HCT116 (cell line): ENCODE measurements at regions not wholly inside any gene's neighbourhood (a gene's known extent, or its start where the extent isn't known, plus 50 kb on each side); places are given as distances from the start of the nearest gene placed in this dataset.

Experiments
- ATAC-seq: fragments of 200-7000 bp; cut with Tn5 transposase; 2 replicates; pipeline ENCODE4 v1.9.1; 2020; ENCODE audit warnings: mild to moderate bottlenecking, moderate library complexity
- BruUV-seq: library from RNA; stranded (reverse); fragments of 400-500 nt; replicated peaks from 2 replicates; lab custom pipeline; 2021; lab: Mats Ljungman, UMichigan
- CTCF ChIA-PET: fragments of 300-600 bp; sonication (Branson Sonifier 250); formaldehyde crosslinking; loops from one replicate; lab custom pipeline; 2021; ENCODE audit warnings: antibody characterized with exemption; lab: Charles Lee
- POLR2A ChIA-PET: fragments of 300-600, 350-600 bp; sonication (Branson Sonifier 250); formaldehyde crosslinking; loops from one replicate; lab custom pipeline; 2021; ENCODE audit warnings: antibody characterized with exemption; lab: Charles Lee
- RAD21 ChIA-PET, 2 experiments: fragments of 300-600 bp; sonication (Branson Sonifier 250); formaldehyde crosslinking; loops; one replicate each; lab custom pipeline; 2023; ENCODE audit warnings: low total read pairs in 2 of 2; ENCODE audit not compliant: uncharacterized antibody in 2 of 2, unreplicated experiment in 2 of 2, low non-redundant PET in 1 of 2; lab: Charles Lee
- DNase-seq: peaks from one replicate; pipeline ENCODE4 v3.0.0-alpha.2; 2010; ENCODE audit warnings: low read depth, low spot score
- H2AFZ ChIP-seq: fragments of 200-600 bp; shearing (Covaris generic), sonication (generic); 2 replicates; pipeline ENCODE4 v1.6.1; 2017; ENCODE audit warnings: low read depth, mixed run types, mixed read lengths, antibody characterized with exemption, low read length; ENCODE audit not compliant: poor library complexity, severe bottlenecking
- H3K27ac ChIP-seq: 2 replicates; pipeline ENCODE4 v1.5.1; 2012; ENCODE audit warnings: low read depth, low read length
- H3K27me3 ChIP-seq: fragments of 200-600 bp; sonication (generic); 2 replicates; pipeline ENCODE4 v1.6.1; 2016; ENCODE audit warnings: mixed run types, low read length, mixed read lengths; ENCODE audit not compliant: insufficient read depth
- H3K36me3 ChIP-seq, 2 experiments: fragments of 200-500 bp in 1 of 2; fragments of 200-600 bp in 1 of 2; sonication (Bioruptor generic) in 1 of 2; sonication (generic) in 1 of 2; 2 replicates each; pipeline versions ENCODE4 v1.5.1 to v1.6.1; 2014 to 2016; ENCODE audit warnings: low read length in 2 of 2, inconsistent platforms in 1 of 2, mixed read lengths in 1 of 2, mixed run types in 1 of 2; ENCODE audit not compliant: insufficient read depth in 2 of 2, control insufficient read depth in 1 of 2
- H3K4me1 ChIP-seq, 2 experiments: fragments of 200-600 bp in 1 of 2; sonication (generic) in 1 of 2; 2 replicates each; pipeline versions ENCODE4 v1.5.1 to v1.6.1; 2012 to 2017; ENCODE audit warnings: low read length in 2 of 2, inconsistent platforms in 1 of 2, mild to moderate bottlenecking in 1 of 2, mixed read lengths in 1 of 2, mixed run types in 1 of 2, moderate library complexity in 1 of 2; ENCODE audit not compliant: insufficient read depth in 2 of 2, control insufficient read depth in 1 of 2
- H3K4me2 ChIP-seq: fragments of 200-600 bp; sonication (generic); 2 replicates; pipeline ENCODE4 v1.6.1; 2017; ENCODE audit warnings: mixed run types, low read length, mixed read lengths
- H3K4me3 ChIP-seq, 2 experiments: fragments of 200-600 bp in 1 of 2; sonication (generic) in 1 of 2; replicated peaks in 1 of 2; 2 replicates each; pipeline ENCODE4 v1.5.1; 2011 to 2016; ENCODE audit warnings: low read length in 2 of 2, control low read depth in 1 of 2, low read depth in 1 of 2, mild to moderate bottlenecking in 1 of 2, mixed read lengths in 1 of 2, mixed run types in 1 of 2
- H3K79me2 ChIP-seq: fragments of 200-600 bp; sonication (generic); 2 replicates; pipeline ENCODE4 v1.6.1; 2017; ENCODE audit warnings: mild to moderate bottlenecking, mixed run types, low read length, moderate library complexity, mixed read lengths; ENCODE audit not compliant: insufficient read depth
- H3K9ac ChIP-seq: fragments of 200-600 bp; sonication (generic); 2 replicates; pipeline ENCODE4 v1.6.1; 2016; ENCODE audit warnings: low read length, mixed read lengths
- H3K9me2 ChIP-seq: fragments of 200-600 bp; sonication (generic), shearing (Covaris generic); 2 replicates; pipeline ENCODE4 v1.6.1; 2017; ENCODE audit warnings: mixed run types, mild to moderate bottlenecking, moderate library complexity; ENCODE audit not compliant: insufficient read depth
- H3K9me3 ChIP-seq, 2 experiments: fragments of 200-500 bp in 1 of 2; fragments of 200-600 bp in 1 of 2; sonication (Bioruptor generic) in 1 of 2; sonication (generic) in 1 of 2; 2 replicates each; pipeline ENCODE4 v1.6.1; 2014 to 2017; ENCODE audit warnings: low read length in 2 of 2, mixed read lengths in 2 of 2, inconsistent platforms in 1 of 2, low read depth in 1 of 2, mild to moderate bottlenecking in 1 of 2, mixed run types in 1 of 2, moderate library complexity in 1 of 2; ENCODE audit not compliant: control insufficient read depth in 1 of 2, insufficient read depth in 1 of 2
- H4K20me1 ChIP-seq: fragments of 200-600 bp; sonication (generic), shearing (Covaris generic); 2 replicates; pipeline ENCODE4 v1.6.1; 2017; ENCODE audit warnings: mixed run types, mild to moderate bottlenecking, moderate library complexity; ENCODE audit not compliant: insufficient read depth
- CBX3 ChIP-seq: IDR thresholded peaks from 2 replicates; pipeline ENCODE4 v1.6.1; 2012; ENCODE audit warnings: low read depth
- CEBPB ChIP-seq: IDR thresholded peaks from 2 replicates; pipeline ENCODE4 v1.6.1; 2012; ENCODE audit warnings: low read depth
- EGR1 ChIP-seq: IDR thresholded peaks from 2 replicates; pipeline ENCODE4 v1.6.1; 2012; ENCODE audit warnings: low read depth
- EZH2phosphoT487 ChIP-seq: fragments of 200-600 bp; IDR thresholded peaks from 2 replicates; pipeline ENCODE4 v1.6.1; 2018; ENCODE audit warnings: antibody characterized with exemption, borderline replicate concordance
- FOSL1 ChIP-seq: IDR thresholded peaks from 2 replicates; pipeline ENCODE4 v1.6.1; 2012; ENCODE audit warnings: low read depth
- JUND ChIP-seq: IDR thresholded peaks from 2 replicates; pipeline ENCODE4 v1.6.1; 2012
- MAX ChIP-seq: IDR thresholded peaks from 2 replicates; pipeline ENCODE4 v1.6.1; 2012
- POLR2AphosphoS5 ChIP-seq: IDR thresholded peaks from 2 replicates; pipeline ENCODE4 v1.6.1; 2011; ENCODE audit warnings: mild to moderate bottlenecking, low read depth, low read length, moderate library complexity
- RAD21 ChIP-seq: IDR thresholded peaks from 2 replicates; pipeline ENCODE4 v1.6.1; 2012; ENCODE audit warnings: low read depth, mild to moderate bottlenecking
- REST ChIP-seq: IDR thresholded peaks from 2 replicates; pipeline ENCODE4 v1.6.1; 2012; ENCODE audit warnings: low read depth
- SIN3A ChIP-seq: IDR thresholded peaks from 2 replicates; pipeline ENCODE4 v1.6.1; 2012; ENCODE audit warnings: low read depth
- SP1 ChIP-seq: IDR thresholded peaks from 2 replicates; pipeline ENCODE4 v1.6.1; 2012; ENCODE audit warnings: low read depth
- SRF ChIP-seq: IDR thresholded peaks from 2 replicates; pipeline ENCODE4 v1.6.1; 2012; ENCODE audit warnings: low read depth
- TCF7L2 ChIP-seq: IDR thresholded peaks from 2 replicates; pipeline ENCODE4 v1.7.0; 2011; ENCODE audit warnings: borderline replicate concordance, inconsistent platforms; ENCODE audit not compliant: insufficient read depth, insufficient read length; ENCODE audit errors: extremely low read depth
- YY1 ChIP-seq: IDR thresholded peaks from 2 replicates; pipeline ENCODE4 v1.6.1; 2011; ENCODE audit warnings: low read length, low read depth, moderate library complexity, mild to moderate bottlenecking; ENCODE audit not compliant: insufficient replicate concordance; ENCODE audit errors: extremely low read depth
- ZBTB33 ChIP-seq: IDR thresholded peaks from 2 replicates; pipeline ENCODE4 v1.6.1; 2011; ENCODE audit warnings: mild to moderate bottlenecking, low read length, moderate library complexity; ENCODE audit not compliant: insufficient replicate concordance; ENCODE audit errors: extremely low read depth
- ZNF274 ChIP-seq: fragments of 200-500 bp; sonication (Bioruptor generic); IDR thresholded peaks from 2 replicates; pipeline ENCODE4 v1.6.1; 2014; ENCODE audit warnings: mild to moderate bottlenecking, low read depth, low read length, inconsistent platforms
- intact Hi-C: fragments of 100-400 bp; cut with micrococcal nuclease; formaldehyde crosslinking; loops from 2 replicates; pipeline ENCODE4 v1.10.0; 2022

GRCh38 chr14:85071447-85071846 lies 458.5 kb upstream of the FLRT2 start:
- TF ChIP-seq JUND = no peak
- no peak for TF ChIP-seq ZNF274
- TF ChIP-seq CBX3 = no peak
- TF ChIP-seq EGR1 = no peak
- no peak for TF ChIP-seq YY1
- no peak for TF ChIP-seq ZBTB33
- RAD21 ChIA-PET = no interaction called here
- ATAC-seq (no peak), DNase-seq (no peak)
- intact Hi-C loops = no loop called here
- no peaks in the 10 kb centered on the region for H3K9me2 ChIP-seq
- no peak overlapping the region for H3K9ac ChIP-seq
- POLR2A ChIA-PET = no interaction called here
- no peaks in the 10 kb centered on the region for H3K4me1 ChIP-seq
- H3K79me2 ChIP-seq = no peaks in the 10 kb centered on the region
- H3K27ac ChIP-seq = no peak overlapping the region
- H3K36me3 ChIP-seq = no peaks in the 10 kb centered on the region
- no peak overlapping the region for H2AFZ ChIP-seq
- CTCF ChIA-PET = no interaction called here
- H3K27me3 ChIP-seq = no peaks in the 10 kb centered on the region
- peaks cover 0 to 5% of the 10 kb centered on the region in 2 experiments; a peak in 3 of 4 replicates for H3K9me3 ChIP-seq
- H3K4me2 ChIP-seq = no peak overlapping the region
- no peaks in the 10 kb centered on the region for H4K20me1 ChIP-seq
- no peak overlapping the region for H3K4me3 ChIP-seq
- no TSS peak for BruUV-seq

- ChIA-PET POLR2A (no interaction called here), CTCF (no interaction called here), RAD21 (no interaction called here)
- Histone ChIP-seq H3K4me3 (no peak overlapping the region), H3K79me2 (no peaks in the 10 kb centered on the region), H3K9me3 (peaks cover 5% of the 10 kb centered on the region in 2 experiments; a peak in 2 of 4 replicates), H3K9ac (no peak overlapping the region), H3K27ac (no peak overlapping the region), H4K20me1 (no peaks in the 10 kb centered on the region), H3K9me2 (no peaks in the 10 kb centered on the region), H2AFZ (no peak overlapping the region), H3K4me1 (no peaks in the 10 kb centered on the region), H3K36me3 (no peaks in the 10 kb centered on the region), H3K4me2 (no peak overlapping the region), H3K27me3 (no peaks in the 10 kb centered on the region)
- ATAC-seq = no peak
- no TSS peak for BruUV-seq
- DNase-seq = no peak
- intact Hi-C loops = no loop called here
- TF ChIP-seq POLR2AphosphoS5 (no peak), MAX (no peak), CBX3 (no peak), SP1 (no peak), YY1 (no peak), CEBPB (no peak), SIN3A (no peak), FOSL1 (no peak), REST (no peak), RAD21 (no peak), TCF7L2 (no peak), EZH2phosphoT487 (no peak), SRF (no peak)
Measured at GRCh38 chr14:85074955-85075354, 455.0 kb upstream of the FLRT2 start.
